ENCODE measurements at regions not wholly inside any gene's neighbourhood (a gene's known extent, or its start where the extent isn't known, plus 50 kb on each side); places are given as distances from the start of the nearest gene placed in this dataset.

DNA sequence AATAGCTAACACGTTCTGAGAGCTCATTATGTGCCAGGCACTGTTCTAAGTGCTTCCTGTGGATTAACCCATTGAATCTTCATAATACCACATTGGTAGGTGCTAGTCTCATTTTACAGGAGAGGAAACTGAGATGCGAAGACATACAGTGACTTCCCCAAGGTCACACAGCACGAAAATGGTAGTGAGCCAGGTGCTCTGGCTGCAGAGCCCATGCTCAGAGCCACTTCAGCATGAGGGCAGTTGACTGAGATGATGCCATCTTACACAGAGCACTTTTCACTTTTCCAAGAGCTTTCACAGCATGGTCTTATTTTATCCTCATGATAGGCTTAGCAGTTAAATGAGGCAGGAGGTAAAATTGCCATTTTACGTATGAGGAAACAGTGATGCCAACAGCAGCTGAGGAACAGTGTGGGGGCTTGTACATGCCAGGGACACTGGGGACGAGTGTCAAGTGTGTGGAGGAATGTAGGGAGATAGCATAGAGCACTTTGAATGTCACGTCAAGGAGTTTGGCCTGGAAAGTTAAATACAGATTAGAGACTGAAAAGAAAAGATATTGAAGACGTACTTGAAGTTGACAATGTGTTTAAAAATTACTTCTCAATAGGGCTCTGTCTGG is 180.0 kb downstream of the KIF4B start:
- DNase-seq (ENCODE audit: low read depth, low spot score), result no peak
- no peak overlapping the region for H3K27ac ChIP-seq (ENCODE audit: insufficient read depth, low read depth, low read length)
- no peak for FAIRE-seq
- no peak overlapping the region for H2AFZ ChIP-seq (ENCODE audit: low read depth, low read length)
- dilution Hi-C loops (cut with MboI; ENCODE audit: extremely low pct_ligation_motif_present, low sequenced_read_pairs) (no loop called here), intact Hi-C loops (cut with micrococcal nuclease) (no loop called here)
- TF ChIP-seq POLR2AphosphoS5 (IDR thresholded peaks at IDR 0.05; ENCODE audit: insufficient read depth, low read depth, low read length) (no peak), POLR2A (IDR thresholded peaks at IDR 0.05; ENCODE audit: low read depth, low read length) (no peak), FOS (IDR thresholded peaks at IDR 0.05; ENCODE audit: borderline replicate concordance, insufficient read depth, low read length) (no peak), JUN (IDR thresholded peaks at IDR 0.05; ENCODE audit: borderline replicate concordance, insufficient read depth, insufficient read length, low read depth) (no peak), EZH2 (IDR thresholded peaks at IDR 0.05; ENCODE audit: borderline replicate concordance, low read depth, low read length, severe bottlenecking) (no peak), GATA2 (IDR thresholded peaks at IDR 0.05; ENCODE audit: insufficient read depth, insufficient read length, low read depth, low read length) (no peak)
- TF ChIP-seq, protein P1, sequence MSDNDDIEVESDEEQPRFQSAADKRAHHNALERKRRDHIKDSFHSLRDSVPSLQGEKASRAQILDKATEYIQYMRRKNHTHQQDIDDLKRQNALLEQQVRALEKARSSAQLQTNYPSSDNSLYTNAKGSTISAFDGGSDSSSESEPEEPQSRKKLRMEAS (IDR thresholded peaks at IDR 0.05; ENCODE audit: insufficient read depth, insufficient read length), result no peak
- TF ChIP-seq, protein P2, sequence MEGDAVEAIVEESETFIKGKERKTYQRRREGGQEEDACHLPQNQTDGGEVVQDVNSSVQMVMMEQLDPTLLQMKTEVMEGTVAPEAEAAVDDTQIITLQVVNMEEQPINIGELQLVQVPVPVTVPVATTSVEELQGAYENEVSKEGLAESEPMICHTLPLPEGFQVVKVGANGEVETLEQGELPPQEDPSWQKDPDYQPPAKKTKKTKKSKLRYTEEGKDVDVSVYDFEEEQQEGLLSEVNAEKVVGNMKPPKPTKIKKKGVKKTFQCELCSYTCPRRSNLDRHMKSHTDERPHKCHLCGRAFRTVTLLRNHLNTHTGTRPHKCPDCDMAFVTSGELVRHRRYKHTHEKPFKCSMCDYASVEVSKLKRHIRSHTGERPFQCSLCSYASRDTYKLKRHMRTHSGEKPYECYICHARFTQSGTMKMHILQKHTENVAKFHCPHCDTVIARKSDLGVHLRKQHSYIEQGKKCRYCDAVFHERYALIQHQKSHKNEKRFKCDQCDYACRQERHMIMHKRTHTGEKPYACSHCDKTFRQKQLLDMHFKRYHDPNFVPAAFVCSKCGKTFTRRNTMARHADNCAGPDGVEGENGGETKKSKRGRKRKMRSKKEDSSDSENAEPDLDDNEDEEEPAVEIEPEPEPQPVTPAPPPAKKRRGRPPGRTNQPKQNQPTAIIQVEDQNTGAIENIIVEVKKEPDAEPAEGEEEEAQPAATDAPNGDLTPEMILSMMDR (IDR thresholded peaks at IDR 0.05; ENCODE audit: extremely low read depth in 1 of 2, insufficient read depth in 1 of 2, low read depth in 1 of 2, low read length in 2 of 2), result no peak
- H3K79me2 ChIP-seq (ENCODE audit: control insufficient read depth, insufficient read depth, low read length), result no peaks in the 10 kb centered on the region
- H3K9me1 ChIP-seq (replicated peaks; ENCODE audit: control insufficient read depth, extremely low read depth, insufficient read depth, low read length), result no peaks in the 10 kb centered on the region
- H3K9ac ChIP-seq (replicated peaks; ENCODE audit: extremely low read depth, insufficient read depth, low read length), result no peak overlapping the region
- H4K20me1 ChIP-seq (replicated peaks; ENCODE audit: control insufficient read depth, extremely low read depth, insufficient read depth, low read length), result no peaks in the 10 kb centered on the region
- H3K4me2 ChIP-seq (ENCODE audit: insufficient read depth, low read length), result no peak overlapping the region
- no peaks in the 10 kb centered on the region for H3K27me3 ChIP-seq (ENCODE audit: control insufficient read depth in 2 of 2, insufficient read depth in 2 of 2, low read length in 2 of 2)
- no peaks in the 10 kb centered on the region for H3K9me3 ChIP-seq (replicated peaks; ENCODE audit: control insufficient read depth, insufficient read depth, low read length)
- H3K36me3 ChIP-seq (ENCODE audit: control insufficient read depth in 2 of 2, extremely low read depth in 1 of 2, insufficient read depth in 2 of 2, low read length in 2 of 2), result no peaks in the 10 kb centered on the region
- BruUV-seq (replicated peaks), result no TSS peak
- H3K4me3 ChIP-seq (replicated peaks in 1 of 3; ENCODE audit: insufficient read depth in 1 of 3, low read depth in 1 of 3, low read length in 3 of 3), result no peak overlapping the region
- CTCF ChIA-PET, result no interaction called here
- no peaks in the 10 kb centered on the region for H3K4me1 ChIP-seq (ENCODE audit: control insufficient read depth, extremely low read depth, insufficient read depth, low read length)
- POLR2A ChIA-PET, result no interaction called here

All from endothelial cell of umbilical vein (primary cell).